Tibial nerve (tissue), 4 donors: ENCODE measurements at regions not wholly inside any gene's neighbourhood (a gene's known extent, or its start where the extent isn't known, plus 50 kb on each side); places are given as distances from the start of the nearest gene placed in this dataset.

Source experiments
- DNase-seq, 2 donors: peaks; one replicate each; pipeline ENCODE4 v3.0.0-alpha.2; 2019; ENCODE audit warnings: low spot score in 2 of 2
- H3K27ac ChIP-seq, 4 donors: fragments of 200-600 bp; sonication (generic) in 3 of 4; one replicate each; pipeline ENCODE4 v1.5.1; 2017 to 2019; ENCODE audit warnings: mild to moderate bottlenecking in 1 of 4
- H3K27me3 ChIP-seq, 2 donors: fragments of 200-600 bp; sonication (generic) in 1 of 2; one replicate each; pipeline versions ENCODE4 v1.5.1 to v1.6.0; 2017 to 2019
- H3K36me3 ChIP-seq, 3 donors: fragments of 200-600 bp; sonication (generic); one replicate each; pipeline ENCODE4 v1.5.1; 2018 to 2019
- H3K4me1 ChIP-seq, 4 donors: fragments of 200-600 bp; sonication (generic) in 3 of 4; one replicate each; pipeline ENCODE4 v1.5.1; 2017 to 2019
- H3K4me3 ChIP-seq, 4 donors: fragments of 200-600 bp; sonication (generic) in 3 of 4; one replicate each; pipeline ENCODE4 v1.5.1; 2017 to 2019; ENCODE audit warnings: mild to moderate bottlenecking in 1 of 4, moderate library complexity in 1 of 4
- H3K9me3 ChIP-seq, 4 donors: fragments of 200-600 bp; sonication (generic) in 3 of 4; one replicate each; pipeline ENCODE4 v1.5.1; 2017 to 2019
- CTCF ChIP-seq, 5 experiments: fragments of 200-600 bp in 3 of 5; fragments of 450-650 bp in 2 of 5; sonication (generic) in 3 of 5; IDR thresholded peaks; one replicate each; pipeline ENCODE4 v1.5.1; 2016 to 2019; ENCODE audit warnings: antibody characterized with exemption in 5 of 5, mild to moderate bottlenecking in 3 of 5, moderate library complexity in 2 of 5
- EP300 ChIP-seq, 2 donors: sonication (generic); formaldehyde crosslinking; IDR thresholded peaks; one replicate each; pipeline ENCODE4 v1.6.1; 2017; ENCODE audit warnings: antibody characterized with exemption in 2 of 2, mild to moderate bottlenecking in 1 of 2
- POLR2A ChIP-seq, 2 donors: fragments of 450-650 bp; IDR thresholded peaks; one replicate each; pipeline ENCODE4 v1.6.1; 2017; ENCODE audit warnings: antibody characterized with exemption in 2 of 2, mild to moderate bottlenecking in 2 of 2, moderate library complexity in 2 of 2
- WGBS, 2 donors: methylation state at CpG; one replicate each; pipeline ENCODE4 v1.1.5; 2018; 5-methylcytosine and 5-hydroxymethylcytosine counted together

- Histone ChIP-seq H3K9me3 (no peaks in the 10 kb centered on the region), H3K27me3 (no peaks in the 10 kb centered on the region), H3K4me3 (no peak overlapping the region), H3K27ac (no peak overlapping the region), H3K36me3 (no peaks in the 10 kb centered on the region), H3K4me1 (no peaks in the 10 kb centered on the region)
- DNase-seq, result no peak
- no peak for TF ChIP-seq CTCF (IDR thresholded peaks at IDR 0.05)
- no peak for TF ChIP-seq EP300 (IDR thresholded peaks at IDR 0.05)
- no peak for TF ChIP-seq POLR2A (IDR thresholded peaks at IDR 0.05)
- 59 to 61% methylated on average over 5 of the region's 5 CpGs for WGBS, 2 donors
Observed at GRCh38 chr4:111807576-111807975, 337.7 kb upstream of the FAM241A start.

GRCh38 chr4:111808174-111808573, 337.1 kb upstream of the FAM241A start:
- Histone ChIP-seq H3K4me3 (no peak overlapping the region), H3K27ac (no peak overlapping the region), H3K36me3 (no peaks in the 10 kb centered on the region), H3K9me3 (no peaks in the 10 kb centered on the region), H3K4me1 (no peaks in the 10 kb centered on the region), H3K27me3 (no peaks in the 10 kb centered on the region)
- DNase-seq, result no peak
- no peak for TF ChIP-seq EP300 (IDR thresholded peaks at IDR 0.05)
- no peak for TF ChIP-seq POLR2A (IDR thresholded peaks at IDR 0.05)
- no peak for TF ChIP-seq CTCF (IDR thresholded peaks at IDR 0.05)
- 52 to 54% methylated on average over 2 of the region's 2 CpGs for WGBS, 2 donors

- Histone ChIP-seq H3K4me3 (no peak overlapping the region), H3K27me3 (no peaks in the 10 kb centered on the region), H3K36me3 (no peaks in the 10 kb centered on the region), H3K9me3 (peaks cover 0 to 2% (median 0%) of the 10 kb centered on the region in 4 donors), H3K27ac (no peak overlapping the region), H3K4me1 (no peaks in the 10 kb centered on the region)
- WGBS, 2 donors, result 76 to 80% methylated on average over 2 of the region's 2 CpGs
- TF ChIP-seq POLR2A (IDR thresholded peaks at IDR 0.05) (no peak), EP300 (IDR thresholded peaks at IDR 0.05) (no peak), CTCF (IDR thresholded peaks at IDR 0.05) (no peak)
- no peak for DNase-seq
Observed at GRCh38 chr4:111811661-111812060, 333.6 kb upstream of the FAM241A start.

- TF ChIP-seq EP300 (IDR thresholded peaks at IDR 0.05) (no peak), CTCF (IDR thresholded peaks at IDR 0.05) (no peak), POLR2A (IDR thresholded peaks at IDR 0.05) (no peak)
- Histone ChIP-seq H3K9me3 (peaks cover 0 to 4% (median 0%) of the 10 kb centered on the region in 4 donors), H3K27ac (no peak overlapping the region), H3K4me3 (no peak overlapping the region), H3K36me3 (no peaks in the 10 kb centered on the region), H3K4me1 (no peaks in the 10 kb centered on the region), H3K27me3 (no peaks in the 10 kb centered on the region)
- no peak for DNase-seq
- WGBS, 2 donors, result 91 to 92% methylated on average over 3 of the region's 3 CpGs
Observed at GRCh38 chr4:111812114-111812513, 333.1 kb upstream of the FAM241A start.

GRCh38 chr4:111812760-111813159, 332.5 kb upstream of the FAM241A start:
- Histone ChIP-seq H3K27ac (no peak overlapping the region), H3K9me3 (peaks cover 0 to 4% (median 0%) of the 10 kb centered on the region in 4 donors), H3K36me3 (no peaks in the 10 kb centered on the region), H3K4me1 (no peaks in the 10 kb centered on the region), H3K27me3 (no peaks in the 10 kb centered on the region), H3K4me3 (no peak overlapping the region)
- DNase-seq, result no peak
- TF ChIP-seq POLR2A (IDR thresholded peaks at IDR 0.05) (no peak), EP300 (IDR thresholded peaks at IDR 0.05) (no peak), CTCF (IDR thresholded peaks at IDR 0.05) (no peak)
- 82 to 90% methylated on average over 1 of the region's 1 CpG for WGBS, 2 donors
